Panc1 (cell line): ENCODE measurements at regions not wholly inside any gene's neighbourhood (a gene's known extent, or its start where the extent isn't known, plus 50 kb on each side); places are given as distances from the start of the nearest gene placed in this dataset.

Experiments used
- ATAC-seq: fragments of 200-7000 bp; cut with Tn5 transposase; 2 replicates; pipeline ENCODE4 v1.9.1; 2020; ENCODE audit warnings: mild to moderate bottlenecking, moderate library complexity
- BruUV-seq: library from RNA; stranded (reverse); fragments of 400-500 nt; replicated peaks from 2 replicates; lab custom pipeline; 2021; lab: Mats Ljungman, UMichigan
- CTCF ChIA-PET: fragments of 300-600 bp; sonication (Branson Sonifier 250); formaldehyde crosslinking; loops from one replicate; lab custom pipeline; 2022; ENCODE audit warnings: antibody characterized with exemption; lab: Charles Lee
- POLR2A ChIA-PET: fragments of 300-600 bp; sonication (Branson Sonifier 250); formaldehyde crosslinking; loops from one replicate; lab custom pipeline; 2022; ENCODE audit warnings: antibody characterized with exemption; lab: Charles Lee
- DNase-seq: peaks from one replicate; pipeline ENCODE4 v3.0.0-alpha.2; 2010; ENCODE audit warnings: low read depth, low spot score
- H3K27ac ChIP-seq: 2 replicates; pipeline ENCODE4 v1.5.1; 2011; ENCODE audit warnings: mild to moderate bottlenecking, low read length, inconsistent platforms
- H3K27me3 ChIP-seq: fragments of 200-500 bp; sonication (Bioruptor generic); 2 replicates; pipeline ENCODE4 v1.6.0; 2014; ENCODE audit warnings: low read length, inconsistent platforms; ENCODE audit not compliant: control insufficient read depth, insufficient read depth
- H3K36me3 ChIP-seq: fragments of 200-500 bp; sonication (Bioruptor generic); 2 replicates; pipeline ENCODE4 v1.5.1; 2014; ENCODE audit warnings: inconsistent platforms, mild to moderate bottlenecking, low read length, moderate library complexity; ENCODE audit not compliant: control insufficient read depth, insufficient read depth
- H3K4me1 ChIP-seq: 2 replicates; pipeline ENCODE4 v1.5.1; 2011; ENCODE audit warnings: inconsistent platforms, mild to moderate bottlenecking, low read length, moderate library complexity; ENCODE audit not compliant: control insufficient read depth, insufficient read depth
- H3K4me3 ChIP-seq, 2 experiments: 2 replicates each; pipeline ENCODE4 v1.5.1; 2011 to 2012; ENCODE audit warnings: low read depth in 2 of 2, low read length in 2 of 2, mild to moderate bottlenecking in 2 of 2, inconsistent platforms in 1 of 2, moderate library complexity in 1 of 2
- H3K9me3 ChIP-seq: fragments of 200-500 bp; sonication (Bioruptor generic); 2 replicates; pipeline ENCODE4 v1.5.1; 2014; ENCODE audit warnings: low read depth, mild to moderate bottlenecking, inconsistent platforms, low read length, moderate library complexity; ENCODE audit not compliant: control insufficient read depth, insufficient read depth
- POLR2AphosphoS5 ChIP-seq: IDR thresholded peaks from 2 replicates; pipeline ENCODE4 v1.6.1; 2012; ENCODE audit warnings: mild to moderate bottlenecking, low read depth, low read length, moderate library complexity
- SIN3A ChIP-seq: IDR thresholded peaks from 2 replicates; pipeline ENCODE4 v1.6.1; 2012; ENCODE audit warnings: low read depth, mild to moderate bottlenecking, low read length, moderate library complexity, borderline replicate concordance; ENCODE audit not compliant: insufficient read depth
- TCF7L2 ChIP-seq: IDR thresholded peaks from 2 replicates; pipeline ENCODE4 v1.6.1; 2011; ENCODE audit warnings: mild to moderate bottlenecking, low read depth, low read length, inconsistent platforms
- in situ Hi-C: cut with HindIII; loops from 2 replicates; pipeline ENCODE4 v1.10.0; 2016; ENCODE audit warnings: low sequenced_read_pairs, low pct_unique_long_range_greater_than_20kb
- intact Hi-C: fragments of 100-400 bp; cut with micrococcal nuclease; formaldehyde crosslinking; loops from one replicate; pipeline ENCODE4 v1.10.0; 2022; ENCODE audit not compliant: unreplicated experiment
- TF ChIP-seq, protein P1 (sequence below): fragments of 450-650 bp; IDR thresholded peaks from 2 replicates; pipeline ENCODE4 v1.5.1; 2017; ENCODE audit warnings: mild to moderate bottlenecking
- TF ChIP-seq, protein P2 (sequence below), 2 experiments: IDR thresholded peaks; 2 replicates each; pipeline ENCODE4 v1.6.1; 2011 to 2012; ENCODE audit warnings: low read depth in 2 of 2, control low read depth in 1 of 2, low read length in 1 of 2, mild to moderate bottlenecking in 1 of 2, moderate library complexity in 1 of 2; ENCODE audit not compliant: insufficient read depth in 1 of 2

DNA sequence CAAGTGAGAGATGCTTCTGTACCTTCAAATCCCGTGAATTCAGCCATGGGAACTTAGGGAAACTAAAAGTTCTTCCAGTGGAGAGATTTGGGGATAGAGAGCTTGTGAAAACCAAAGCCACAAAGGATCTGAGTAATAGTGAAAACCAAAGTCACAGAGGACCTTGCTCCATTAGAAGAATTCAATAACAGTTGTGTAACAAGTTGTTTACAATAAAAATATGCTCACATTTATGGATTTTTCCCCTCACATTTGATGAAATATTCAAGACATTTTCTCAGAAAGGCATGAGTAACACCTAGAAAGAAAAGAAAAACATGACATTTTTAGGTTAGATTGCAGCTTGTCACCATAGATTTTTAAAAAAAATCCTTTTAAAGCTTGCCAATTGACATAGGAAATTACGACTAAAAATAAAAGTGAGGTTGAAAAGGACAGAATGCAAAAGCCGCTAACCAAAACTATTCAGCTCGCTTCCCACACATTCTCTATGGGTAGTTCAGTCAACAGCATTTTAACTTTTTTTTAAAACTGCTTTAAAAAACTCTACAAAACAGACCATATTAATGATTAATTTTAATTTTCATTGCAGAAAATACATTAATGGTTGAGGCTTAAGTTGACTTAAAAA is 113.2 kb downstream of the CAND1 start:
- H3K9me3 ChIP-seq = no peaks in the 10 kb centered on the region
- H3K4me1 ChIP-seq = no peaks in the 10 kb centered on the region
- H3K36me3 ChIP-seq = no peaks in the 10 kb centered on the region
- DNase-seq (no peak), ATAC-seq (no peak)
- ChIA-PET POLR2A (no interaction called here), CTCF (no interaction called here)
- no peaks in the 10 kb centered on the region for H3K27me3 ChIP-seq
- no TSS peak for BruUV-seq
- intact Hi-C loops (no loop called here), in situ Hi-C loops (no loop called here)
- H3K27ac ChIP-seq = no peak overlapping the region
- H3K4me3 ChIP-seq = no peak overlapping the region
- no peak for TF ChIP-seq TCF7L2
- no peak for TF ChIP-seq POLR2AphosphoS5
- TF ChIP-seq, protein P1, sequence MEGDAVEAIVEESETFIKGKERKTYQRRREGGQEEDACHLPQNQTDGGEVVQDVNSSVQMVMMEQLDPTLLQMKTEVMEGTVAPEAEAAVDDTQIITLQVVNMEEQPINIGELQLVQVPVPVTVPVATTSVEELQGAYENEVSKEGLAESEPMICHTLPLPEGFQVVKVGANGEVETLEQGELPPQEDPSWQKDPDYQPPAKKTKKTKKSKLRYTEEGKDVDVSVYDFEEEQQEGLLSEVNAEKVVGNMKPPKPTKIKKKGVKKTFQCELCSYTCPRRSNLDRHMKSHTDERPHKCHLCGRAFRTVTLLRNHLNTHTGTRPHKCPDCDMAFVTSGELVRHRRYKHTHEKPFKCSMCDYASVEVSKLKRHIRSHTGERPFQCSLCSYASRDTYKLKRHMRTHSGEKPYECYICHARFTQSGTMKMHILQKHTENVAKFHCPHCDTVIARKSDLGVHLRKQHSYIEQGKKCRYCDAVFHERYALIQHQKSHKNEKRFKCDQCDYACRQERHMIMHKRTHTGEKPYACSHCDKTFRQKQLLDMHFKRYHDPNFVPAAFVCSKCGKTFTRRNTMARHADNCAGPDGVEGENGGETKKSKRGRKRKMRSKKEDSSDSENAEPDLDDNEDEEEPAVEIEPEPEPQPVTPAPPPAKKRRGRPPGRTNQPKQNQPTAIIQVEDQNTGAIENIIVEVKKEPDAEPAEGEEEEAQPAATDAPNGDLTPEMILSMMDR = no peak
- TF ChIP-seq SIN3A = no peak
- TF ChIP-seq, protein P2, sequence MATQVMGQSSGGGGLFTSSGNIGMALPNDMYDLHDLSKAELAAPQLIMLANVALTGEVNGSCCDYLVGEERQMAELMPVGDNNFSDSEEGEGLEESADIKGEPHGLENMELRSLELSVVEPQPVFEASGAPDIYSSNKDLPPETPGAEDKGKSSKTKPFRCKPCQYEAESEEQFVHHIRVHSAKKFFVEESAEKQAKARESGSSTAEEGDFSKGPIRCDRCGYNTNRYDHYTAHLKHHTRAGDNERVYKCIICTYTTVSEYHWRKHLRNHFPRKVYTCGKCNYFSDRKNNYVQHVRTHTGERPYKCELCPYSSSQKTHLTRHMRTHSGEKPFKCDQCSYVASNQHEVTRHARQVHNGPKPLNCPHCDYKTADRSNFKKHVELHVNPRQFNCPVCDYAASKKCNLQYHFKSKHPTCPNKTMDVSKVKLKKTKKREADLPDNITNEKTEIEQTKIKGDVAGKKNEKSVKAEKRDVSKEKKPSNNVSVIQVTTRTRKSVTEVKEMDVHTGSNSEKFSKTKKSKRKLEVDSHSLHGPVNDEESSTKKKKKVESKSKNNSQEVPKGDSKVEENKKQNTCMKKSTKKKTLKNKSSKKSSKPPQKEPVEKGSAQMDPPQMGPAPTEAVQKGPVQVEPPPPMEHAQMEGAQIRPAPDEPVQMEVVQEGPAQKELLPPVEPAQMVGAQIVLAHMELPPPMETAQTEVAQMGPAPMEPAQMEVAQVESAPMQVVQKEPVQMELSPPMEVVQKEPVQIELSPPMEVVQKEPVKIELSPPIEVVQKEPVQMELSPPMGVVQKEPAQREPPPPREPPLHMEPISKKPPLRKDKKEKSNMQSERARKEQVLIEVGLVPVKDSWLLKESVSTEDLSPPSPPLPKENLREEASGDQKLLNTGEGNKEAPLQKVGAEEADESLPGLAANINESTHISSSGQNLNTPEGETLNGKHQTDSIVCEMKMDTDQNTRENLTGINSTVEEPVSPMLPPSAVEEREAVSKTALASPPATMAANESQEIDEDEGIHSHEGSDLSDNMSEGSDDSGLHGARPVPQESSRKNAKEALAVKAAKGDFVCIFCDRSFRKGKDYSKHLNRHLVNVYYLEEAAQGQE (IDR thresholded peaks at IDR 0.05; ENCODE audit: insufficient read depth in 1 of 2, low read depth in 2 of 2, low read length in 1 of 2) = no peak

DNA sequence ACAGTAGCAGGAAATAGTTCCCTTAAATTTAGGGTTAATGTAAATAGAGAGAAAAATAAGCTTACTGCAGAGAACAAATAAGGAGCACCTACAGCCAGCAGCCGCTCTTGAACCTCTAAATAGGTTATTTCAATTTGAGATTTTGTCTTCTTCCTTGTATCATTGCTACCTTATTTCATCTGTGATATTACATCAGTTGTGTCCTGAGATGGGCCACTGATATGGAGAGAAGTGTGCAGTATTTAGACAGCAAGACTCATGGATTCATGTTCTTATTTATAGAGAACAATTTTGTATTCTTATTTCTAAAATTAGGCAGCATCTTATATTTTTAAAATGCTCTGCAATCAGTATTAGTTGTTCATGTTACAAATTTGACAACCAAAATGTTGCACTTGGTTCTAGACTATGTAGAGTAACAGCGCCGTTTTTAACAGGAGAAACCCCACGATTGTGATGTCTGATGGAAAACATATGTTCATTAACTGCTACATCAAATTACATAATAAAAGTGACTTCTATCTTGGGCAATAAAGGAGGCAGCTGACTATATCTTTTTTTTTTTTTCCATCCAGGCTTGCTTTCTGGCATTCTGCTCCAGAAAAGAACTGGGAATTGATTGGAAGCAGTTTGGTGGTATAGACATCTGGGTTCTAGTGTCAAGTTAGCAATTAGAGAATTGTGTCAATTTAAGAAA is 117.9 kb downstream of the CAND1 start:
- H3K9me3 ChIP-seq = no peaks in the 10 kb centered on the region

More for the DNA sequence above, 117.9 kb downstream of the CAND1 start:
- no TSS peak for BruUV-seq
- Histone ChIP-seq H3K27ac (no peak overlapping the region), H3K4me3 (no peak overlapping the region), H3K27me3 (no peaks in the 10 kb centered on the region), H3K4me1 (no peaks in the 10 kb centered on the region), H3K36me3 (no peaks in the 10 kb centered on the region)
- TF ChIP-seq SIN3A = no peak
- POLR2A ChIA-PET = no interaction called here
- ATAC-seq = no peak
- no peak for DNase-seq
- in situ Hi-C loops (no loop called here), intact Hi-C loops (no loop called here)
- CTCF ChIA-PET = no interaction called here
